HG02642 (cell line): ENCODE measurements at regions not wholly inside any gene's neighbourhood (a gene's known extent, or its start where the extent isn't known, plus 50 kb on each side); places are given as distances from the start of the nearest gene placed in this dataset.
"Not testable (repeated sequence)": the region's sequence is repeated elsewhere in the genome, so short reads cannot be mapped to it uniquely, and the experiment has no call there.

Experiments used
- ATAC-seq: cut with Tn5 transposase; IDR thresholded peaks from one replicate; pipeline ENCODE4 v1.9.1; 2021; ENCODE audit warnings: mild to moderate bottlenecking; ENCODE audit not compliant: unreplicated experiment, poor library complexity

GRCh38 chr7:51995596-51996179 lies 679.1 kb upstream of the COBL start:
- ATAC-seq, result no peak

GRCh38 chr7:51982653-51983052 lies 666.0 kb upstream of the COBL start:
- ATAC-seq, result no peak

- ATAC-seq, result no peak
Observed at GRCh38 chr7:51980812-51981211, 664.2 kb upstream of the COBL start.

GRCh38 chr7:51980313-51980712 lies 663.7 kb upstream of the COBL start:
- no peak for ATAC-seq

- no peak for ATAC-seq
Observed at GRCh38 chr7:51977913-51978312, 661.3 kb upstream of the COBL start.

GRCh38 chr7:51973939-51974338 lies 657.3 kb upstream of the COBL start:
- ATAC-seq, result no peak

GRCh38 chr7:51973071-51973470 lies 656.5 kb upstream of the COBL start:
- ATAC-seq, result no peak

- no peak for ATAC-seq
Observed at GRCh38 chr7:51970961-51971665, 654.5 kb upstream of the COBL start.

GRCh38 chr7:51968461-51968860 lies 651.9 kb upstream of the COBL start:
- no peak for ATAC-seq

- no peak for ATAC-seq
Observed at GRCh38 chr7:51965454-51965853, 648.8 kb upstream of the COBL start.

GRCh38 chr7:51961804-51962203 lies 645.2 kb upstream of the COBL start:
- ATAC-seq, result no peak

GRCh38 chr7:51950813-51951212 lies 634.2 kb upstream of the COBL start:
- ATAC-seq, result no peak

- ATAC-seq, result no peak
Observed at GRCh38 chr7:51949726-51950644, 633.4 kb upstream of the COBL start.

- ATAC-seq, result no peak
Observed at GRCh38 chr7:51930834-51931233, 614.2 kb upstream of the COBL start.

GRCh38 chr7:51929818-51930217 lies 613.2 kb upstream of the COBL start:
- ATAC-seq, result no peak

GRCh38 chr7:51927738-51928137 lies 611.1 kb upstream of the COBL start:
- ATAC-seq, result no peak

- no peak for ATAC-seq
Observed at GRCh38 chr7:51918581-51918980, 602.0 kb upstream of the COBL start.

GRCh38 chr7:51901489-51901840 lies 584.9 kb upstream of the COBL start:
- ATAC-seq, result no peak

- ATAC-seq, result not testable (repeated sequence)
Observed at GRCh38 chr7:51900755-51901488, 584.3 kb upstream of the COBL start.

- no peak for ATAC-seq
Observed at GRCh38 chr7:51899611-51900010, 583.0 kb upstream of the COBL start.

- no peak for ATAC-seq
Observed at GRCh38 chr7:51882412-51882811, 565.8 kb upstream of the COBL start.
